ENCODE measurements at regions not wholly inside any gene's neighbourhood (a gene's known extent, or its start where the extent isn't known, plus 50 kb on each side); places are given as distances from the start of the nearest gene placed in this dataset.

- H3K27ac ChIP-seq (ENCODE audit: poor library complexity, severe bottlenecking), result no peak overlapping the region
- no peaks in the 10 kb centered on the region for H3K27me3 ChIP-seq (ENCODE audit: insufficient read depth, poor library complexity, severe bottlenecking)
- H3K4me3 ChIP-seq (ENCODE audit: severe bottlenecking), result no peak overlapping the region
- H3K9me3 ChIP-seq (ENCODE audit: severe bottlenecking), result no peaks in the 10 kb centered on the region
- H3K36me3 ChIP-seq (ENCODE audit: low read depth), result no peaks in the 10 kb centered on the region
- H3K4me1 ChIP-seq (ENCODE audit: insufficient read depth, poor library complexity, severe bottlenecking), result no peaks in the 10 kb centered on the region
- ATAC-seq (ENCODE audit: low read depth), result no peak
- no peak for DNase-seq (ENCODE audit: low spot score)
- TF ChIP-seq CTCF (IDR thresholded peaks at IDR 0.05; ENCODE audit: poor library complexity, severe bottlenecking), result no peak
Measured at GRCh38 chr21:31524140-31524539, 135.4 kb upstream of the SOD1 start.

GRCh38 chr21:31521515-31521914 lies 138.0 kb upstream of the SOD1 start:
- no peaks in the 10 kb centered on the region for H3K4me1 ChIP-seq (ENCODE audit: insufficient read depth, poor library complexity, severe bottlenecking)
- H3K27ac ChIP-seq (ENCODE audit: poor library complexity, severe bottlenecking), result no peak overlapping the region
- ATAC-seq (ENCODE audit: low read depth) (no peak), DNase-seq (ENCODE audit: low spot score) (no peak)
- no peaks in the 10 kb centered on the region for H3K9me3 ChIP-seq (ENCODE audit: severe bottlenecking)
- TF ChIP-seq CTCF (IDR thresholded peaks at IDR 0.05; ENCODE audit: poor library complexity, severe bottlenecking), result no peak
- no peaks in the 10 kb centered on the region for H3K36me3 ChIP-seq (ENCODE audit: low read depth)
- H3K27me3 ChIP-seq (ENCODE audit: insufficient read depth, poor library complexity, severe bottlenecking), result no peaks in the 10 kb centered on the region
- no peak overlapping the region for H3K4me3 ChIP-seq (ENCODE audit: severe bottlenecking)

GRCh38 chr21:31520561-31521098 lies 138.9 kb upstream of the SOD1 start:
- Histone ChIP-seq H3K27me3 (ENCODE audit: insufficient read depth, poor library complexity, severe bottlenecking) (no peaks in the 10 kb centered on the region), H3K27ac (ENCODE audit: poor library complexity, severe bottlenecking) (no peak overlapping the region), H3K36me3 (ENCODE audit: low read depth) (no peaks in the 10 kb centered on the region), H3K4me1 (ENCODE audit: insufficient read depth, poor library complexity, severe bottlenecking) (no peaks in the 10 kb centered on the region), H3K9me3 (ENCODE audit: severe bottlenecking) (no peaks in the 10 kb centered on the region), H3K4me3 (ENCODE audit: severe bottlenecking) (no peak overlapping the region)
- no peak for TF ChIP-seq CTCF (IDR thresholded peaks at IDR 0.05; ENCODE audit: poor library complexity, severe bottlenecking)
- ATAC-seq (ENCODE audit: low read depth), result no peak
- DNase-seq (ENCODE audit: low spot score), result no peak

- TF ChIP-seq CTCF (IDR thresholded peaks at IDR 0.05; ENCODE audit: poor library complexity, severe bottlenecking), result no peak
- no peak for DNase-seq (ENCODE audit: low spot score)
Measured at GRCh38 chr21:31518580-31518979, 140.9 kb upstream of the SOD1 start.

GRCh38 chr21:31517664-31518414 lies 141.7 kb upstream of the SOD1 start:
- H3K4me3 ChIP-seq (ENCODE audit: severe bottlenecking), result no peak overlapping the region

More at GRCh38 chr21:31518580-31518979, 140.9 kb upstream of the SOD1 start:
- H3K27me3 ChIP-seq (ENCODE audit: insufficient read depth, poor library complexity, severe bottlenecking), result no peaks in the 10 kb centered on the region
- H3K4me3 ChIP-seq (ENCODE audit: severe bottlenecking), result no peak overlapping the region
- H3K4me1 ChIP-seq (ENCODE audit: insufficient read depth, poor library complexity, severe bottlenecking), result no peaks in the 10 kb centered on the region
- ATAC-seq (ENCODE audit: low read depth), result no peak
- H3K9me3 ChIP-seq (ENCODE audit: severe bottlenecking), result no peaks in the 10 kb centered on the region
- no peaks in the 10 kb centered on the region for H3K36me3 ChIP-seq (ENCODE audit: low read depth)
- H3K27ac ChIP-seq (ENCODE audit: poor library complexity, severe bottlenecking), result no peak overlapping the region

More at GRCh38 chr21:31517664-31518414, 141.7 kb upstream of the SOD1 start:
- Histone ChIP-seq H3K27me3 (ENCODE audit: insufficient read depth, poor library complexity, severe bottlenecking) (no peaks in the 10 kb centered on the region), H3K27ac (ENCODE audit: poor library complexity, severe bottlenecking) (no peak overlapping the region), H3K9me3 (ENCODE audit: severe bottlenecking) (no peaks in the 10 kb centered on the region), H3K36me3 (ENCODE audit: low read depth) (no peaks in the 10 kb centered on the region), H3K4me1 (ENCODE audit: insufficient read depth, poor library complexity, severe bottlenecking) (no peaks in the 10 kb centered on the region)
- DNase-seq (ENCODE audit: low spot score) (no peak), ATAC-seq (ENCODE audit: low read depth) (no peak)
- TF ChIP-seq CTCF (IDR thresholded peaks at IDR 0.05; ENCODE audit: poor library complexity, severe bottlenecking), result no peak

Measured in RWPE2 (cell line).